IPS-18a (cell line): ENCODE measurements at regions not wholly inside any gene's neighbourhood (a gene's known extent, or its start where the extent isn't known, plus 50 kb on each side); places are given as distances from the start of the nearest gene placed in this dataset.

Experiments used
- H3K27ac ChIP-seq: one replicate; pipeline ENCODE4 v1.5.1; 2013; ENCODE audit warnings: low read length
- H3K27me3 ChIP-seq: one replicate; pipeline ENCODE4 v1.6.1; 2013; ENCODE audit warnings: mild to moderate bottlenecking, low read length; ENCODE audit not compliant: control insufficient read depth, insufficient read depth
- H3K36me3 ChIP-seq: one replicate; pipeline ENCODE4 v1.6.1; 2013; ENCODE audit warnings: low read depth, low read length; ENCODE audit not compliant: control insufficient read depth
- H3K4me1 ChIP-seq: one replicate; pipeline ENCODE4 v1.6.1; 2013; ENCODE audit warnings: low read depth, low read length; ENCODE audit not compliant: control insufficient read depth
- H3K4me3 ChIP-seq: one replicate; pipeline ENCODE4 v1.5.1; 2013; ENCODE audit warnings: low read length
- H3K9ac ChIP-seq: one replicate; pipeline ENCODE4 v1.6.1; 2013; ENCODE audit warnings: mild to moderate bottlenecking, low read length, moderate library complexity
- H3K9me3 ChIP-seq: one replicate; pipeline ENCODE4 v1.6.1; 2013; ENCODE audit warnings: low read depth, low read length; ENCODE audit not compliant: control insufficient read depth

- Histone ChIP-seq H3K27ac (no peak overlapping the region), H3K4me3 (no peak overlapping the region), H3K36me3 (no peaks in the 10 kb centered on the region), H3K9me3 (no peaks in the 10 kb centered on the region), H3K27me3 (peaks cover 6% of the 10 kb centered on the region), H3K4me1 (no peaks in the 10 kb centered on the region), H3K9ac (no peak overlapping the region)
These were observed 62.8 kb upstream of the MYL10 start for GRCh38 chr7:101691822-101692384.

- no peaks in the 10 kb centered on the region for H3K36me3 ChIP-seq
- no peaks in the 10 kb centered on the region for H3K9me3 ChIP-seq
- H3K27ac ChIP-seq, result no peak overlapping the region
- no peaks in the 10 kb centered on the region for H3K4me1 ChIP-seq
- no peak overlapping the region for H3K9ac ChIP-seq
- no peak overlapping the region for H3K4me3 ChIP-seq
- peaks cover 5% of the 10 kb centered on the region for H3K27me3 ChIP-seq
These were observed 64.5 kb upstream of the MYL10 start for GRCh38 chr7:101693498-101694091.

GRCh38 chr7:101698964-101699363 lies 69.9 kb upstream of the MYL10 start:
- Histone ChIP-seq H3K27ac (no peak overlapping the region), H3K9me3 (no peaks in the 10 kb centered on the region), H3K9ac (no peak overlapping the region), H3K27me3 (no peaks in the 10 kb centered on the region), H3K4me3 (no peak overlapping the region), H3K36me3 (no peaks in the 10 kb centered on the region), H3K4me1 (no peaks in the 10 kb centered on the region)

GRCh38 chr7:101699399-101699798 lies 70.3 kb upstream of the MYL10 start:
- Histone ChIP-seq H3K9ac (no peak overlapping the region), H3K27ac (no peak overlapping the region), H3K36me3 (no peaks in the 10 kb centered on the region), H3K27me3 (no peaks in the 10 kb centered on the region), H3K4me1 (no peaks in the 10 kb centered on the region), H3K9me3 (no peaks in the 10 kb centered on the region), H3K4me3 (no peak overlapping the region)

GRCh38 chr7:101699881-101700823 lies 71.1 kb upstream of the MYL10 start:
- H3K9me3 ChIP-seq, result no peaks in the 10 kb centered on the region
- no peaks in the 10 kb centered on the region for H3K27me3 ChIP-seq
- no peaks in the 10 kb centered on the region for H3K4me1 ChIP-seq
- no peak overlapping the region for H3K9ac ChIP-seq
- no peak overlapping the region for H3K4me3 ChIP-seq
- no peaks in the 10 kb centered on the region for H3K36me3 ChIP-seq
- no peak overlapping the region for H3K27ac ChIP-seq

- no peak overlapping the region for H3K9ac ChIP-seq
These were observed 72.2 kb upstream of the MYL10 start for GRCh38 chr7:101701153-101701794.

GRCh38 chr7:101702362-101702850 lies 73.3 kb upstream of the MYL10 start:
- Histone ChIP-seq H3K27ac (no peak overlapping the region), H3K4me3 (no peak overlapping the region), H3K4me1 (no peaks in the 10 kb centered on the region), H3K9ac (no peak overlapping the region), H3K9me3 (no peaks in the 10 kb centered on the region), H3K27me3 (no peaks in the 10 kb centered on the region), H3K36me3 (no peaks in the 10 kb centered on the region)

More at GRCh38 chr7:101701153-101701794, 72.2 kb upstream of the MYL10 start:
- H3K27me3 ChIP-seq, result no peaks in the 10 kb centered on the region
- no peaks in the 10 kb centered on the region for H3K4me1 ChIP-seq
- H3K9me3 ChIP-seq, result no peaks in the 10 kb centered on the region
- no peak overlapping the region for H3K27ac ChIP-seq
- no peaks in the 10 kb centered on the region for H3K36me3 ChIP-seq
- H3K4me3 ChIP-seq, result no peak overlapping the region

GRCh38 chr7:101705331-101705730 lies 76.2 kb upstream of the MYL10 start:
- H3K4me3 ChIP-seq, result no peak overlapping the region
- no peak overlapping the region for H3K9ac ChIP-seq
- no peaks in the 10 kb centered on the region for H3K27me3 ChIP-seq
- H3K36me3 ChIP-seq, result no peaks in the 10 kb centered on the region
- H3K27ac ChIP-seq, result no peak overlapping the region
- H3K4me1 ChIP-seq, result no peaks in the 10 kb centered on the region
- H3K9me3 ChIP-seq, result no peaks in the 10 kb centered on the region

GRCh38 chr7:101707587-101707986 lies 78.5 kb upstream of the MYL10 start:
- H3K9ac ChIP-seq, result no peak overlapping the region

GRCh38 chr7:101708223-101708622 lies 79.1 kb upstream of the MYL10 start:
- no peaks in the 10 kb centered on the region for H3K9me3 ChIP-seq
- H3K36me3 ChIP-seq, result no peaks in the 10 kb centered on the region
- H3K27ac ChIP-seq, result no peak overlapping the region
- no peak overlapping the region for H3K9ac ChIP-seq
- H3K27me3 ChIP-seq, result no peaks in the 10 kb centered on the region
- no peaks in the 10 kb centered on the region for H3K4me1 ChIP-seq
- no peak overlapping the region for H3K4me3 ChIP-seq

More at GRCh38 chr7:101707587-101707986, 78.5 kb upstream of the MYL10 start:
- no peak overlapping the region for H3K27ac ChIP-seq
- H3K4me1 ChIP-seq, result no peaks in the 10 kb centered on the region
- no peaks in the 10 kb centered on the region for H3K27me3 ChIP-seq
- H3K4me3 ChIP-seq, result no peak overlapping the region
- H3K9me3 ChIP-seq, result no peaks in the 10 kb centered on the region
- no peaks in the 10 kb centered on the region for H3K36me3 ChIP-seq

- no peak overlapping the region for H3K9ac ChIP-seq
- no peaks in the 10 kb centered on the region for H3K27me3 ChIP-seq
- H3K27ac ChIP-seq, result no peak overlapping the region
- no peaks in the 10 kb centered on the region for H3K4me1 ChIP-seq
- H3K9me3 ChIP-seq, result no peaks in the 10 kb centered on the region
- no peaks in the 10 kb centered on the region for H3K36me3 ChIP-seq
- H3K4me3 ChIP-seq, result no peak overlapping the region
These were observed 83.6 kb upstream of the MYL10 start for GRCh38 chr7:101712652-101713051.
